Caki2 (cell line): ENCODE measurements at regions not wholly inside any gene's neighbourhood (a gene's known extent, or its start where the extent isn't known, plus 50 kb on each side); places are given as distances from the start of the nearest gene placed in this dataset.

ENCODE experiments used
- DNase-seq: peaks from one replicate; pipeline ENCODE4 v3.0.0-alpha.2; 2015; ENCODE audit warnings: low read depth
- in situ Hi-C: cut with HindIII; loops from 2 replicates; pipeline ENCODE4 v1.10.0; 2016; ENCODE audit warnings: low sequenced_read_pairs, low pct_unique_long_range_greater_than_20kb, mixed read lengths

DNA sequence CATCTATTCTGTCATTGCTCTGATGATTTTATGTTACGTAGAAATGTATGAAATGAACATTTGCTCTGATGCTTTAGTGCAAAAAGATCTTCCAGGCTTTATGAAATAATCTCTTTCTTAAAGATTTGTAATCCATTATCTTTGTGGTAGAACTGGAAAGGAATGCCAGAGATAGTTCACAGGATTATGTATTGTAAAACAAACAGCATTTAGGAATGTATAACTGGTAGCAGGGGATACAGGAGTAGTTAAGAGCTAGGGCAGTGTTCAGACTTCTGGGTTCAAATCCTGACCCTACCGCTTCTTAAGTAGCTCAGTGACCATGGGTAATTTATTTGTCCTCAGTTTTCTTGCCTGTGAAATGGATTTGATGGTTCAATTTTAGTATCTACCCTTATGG lies 429.8 kb upstream of the TPM1 start:
- DNase-seq, result no peak
- in situ Hi-C loops, result no loop called here

DNA sequence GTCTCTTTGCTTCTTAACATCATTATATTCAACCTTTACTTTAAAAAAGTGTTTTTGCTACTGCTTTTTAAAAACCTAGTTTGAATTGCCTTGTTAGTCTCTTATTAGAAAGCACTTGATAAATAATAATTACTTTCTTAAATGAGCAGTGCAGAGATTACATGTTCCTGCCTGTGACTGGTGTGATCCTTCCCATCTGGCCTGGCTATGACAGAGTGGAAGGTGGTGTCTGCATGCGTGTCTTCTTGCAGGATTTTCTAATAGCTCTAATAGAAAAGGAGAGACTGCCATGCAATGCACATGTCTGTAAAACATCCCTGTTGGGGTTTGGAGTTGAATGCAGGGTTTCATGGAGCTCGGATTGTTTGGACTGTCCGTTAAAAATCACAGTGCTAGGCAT lies 425.8 kb upstream of the TPM1 start:
- in situ Hi-C loops, result no loop called here
- DNase-seq, result no peak

DNA sequence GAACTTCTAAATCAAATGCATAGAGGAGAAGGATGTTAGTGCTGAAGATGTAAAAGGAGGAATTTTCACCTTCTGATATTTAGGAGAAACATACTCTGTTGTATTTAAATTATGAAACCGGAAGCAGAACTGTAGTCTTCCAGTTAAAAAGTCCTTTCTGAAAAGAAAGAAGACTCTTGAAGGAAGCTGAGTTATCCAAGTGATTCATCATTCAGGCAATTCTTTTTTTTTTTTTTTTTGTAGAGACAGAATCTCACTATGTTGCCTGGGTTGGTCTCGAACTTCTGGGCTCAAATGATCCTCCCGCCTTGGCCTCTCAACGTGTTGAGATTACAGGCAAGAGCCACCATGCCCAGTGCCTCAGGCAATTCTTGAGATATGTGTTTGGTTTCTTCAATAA lies 424.8 kb upstream of the TPM1 start:
- no peak for DNase-seq
- in situ Hi-C loops, result no loop called here

DNA sequence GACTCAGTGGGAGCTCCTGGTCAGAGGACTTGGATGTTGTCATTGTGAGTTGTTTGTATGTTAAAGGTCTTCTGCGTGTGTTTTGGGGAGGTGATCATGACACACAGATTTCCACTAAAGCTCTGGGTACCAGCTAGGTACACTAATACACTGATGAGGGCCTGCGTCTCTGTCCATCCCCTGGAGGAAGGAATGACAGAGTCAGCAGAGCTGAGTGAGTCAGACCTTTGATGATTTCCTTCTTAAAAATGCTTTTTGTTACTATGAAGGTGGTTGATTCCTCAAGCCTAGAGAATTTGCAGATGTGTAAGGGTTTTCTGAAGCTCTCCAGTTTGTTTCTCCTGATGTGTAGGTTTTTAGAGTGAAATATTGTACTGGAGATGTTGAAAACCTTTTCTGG lies 424.1 kb upstream of the TPM1 start:
- in situ Hi-C loops, result no loop called here
- peak; percentile 42 for DNase-seq

DNA sequence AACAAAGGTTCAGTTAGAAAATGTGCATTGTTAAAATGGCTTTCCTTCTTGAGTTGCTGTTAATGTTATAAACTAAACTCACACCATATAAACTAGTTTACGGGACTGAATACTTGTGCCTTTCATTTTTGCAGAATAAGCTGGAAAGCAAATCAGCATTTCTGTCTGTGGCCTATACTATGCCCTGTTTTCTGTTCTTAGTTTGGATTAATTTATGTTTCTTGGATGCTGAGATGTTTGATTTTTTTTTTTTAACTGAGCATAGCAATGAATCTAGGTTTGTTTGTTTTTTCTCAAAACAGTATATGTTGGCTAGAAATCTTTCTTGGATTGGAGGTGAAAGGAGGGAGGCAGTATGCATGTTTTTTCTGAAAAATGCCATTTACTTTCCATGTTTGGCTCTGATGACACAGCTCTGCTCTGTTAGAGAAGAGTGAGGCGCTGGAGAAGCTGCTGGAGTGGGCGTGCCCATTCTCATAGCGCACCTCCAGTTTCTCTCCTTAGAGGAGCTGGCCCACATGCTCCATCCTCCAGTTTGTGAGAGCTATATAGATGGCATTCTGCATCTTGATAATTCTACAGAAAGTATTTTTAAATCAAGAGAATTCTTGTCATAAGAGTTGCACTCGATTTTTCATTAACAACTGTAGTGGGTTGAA lies 423.6 kb upstream of the TPM1 start:
- in situ Hi-C loops, result no loop called here
- no peak for DNase-seq

DNA sequence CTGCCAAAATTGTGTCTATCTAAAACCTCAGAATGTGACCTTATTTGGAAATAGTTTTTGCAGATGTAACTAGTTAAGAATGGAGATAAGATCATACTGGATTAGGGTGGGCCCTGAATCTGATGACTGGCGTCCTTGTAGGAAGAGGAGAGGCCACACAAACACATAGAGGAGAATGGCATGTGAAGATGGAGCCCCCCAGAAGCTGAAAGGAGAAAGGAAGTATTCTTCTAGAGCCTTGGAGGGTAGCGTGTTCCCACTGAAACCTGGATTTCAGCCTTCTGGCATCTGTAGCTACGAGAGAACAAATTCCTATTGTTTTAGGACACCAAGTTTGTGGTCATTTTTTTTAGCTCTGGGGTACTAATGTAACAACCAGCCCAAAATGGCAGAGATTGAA lies 423.0 kb upstream of the TPM1 start:
- in situ Hi-C loops, result no loop called here
- DNase-seq, result no peak

DNA sequence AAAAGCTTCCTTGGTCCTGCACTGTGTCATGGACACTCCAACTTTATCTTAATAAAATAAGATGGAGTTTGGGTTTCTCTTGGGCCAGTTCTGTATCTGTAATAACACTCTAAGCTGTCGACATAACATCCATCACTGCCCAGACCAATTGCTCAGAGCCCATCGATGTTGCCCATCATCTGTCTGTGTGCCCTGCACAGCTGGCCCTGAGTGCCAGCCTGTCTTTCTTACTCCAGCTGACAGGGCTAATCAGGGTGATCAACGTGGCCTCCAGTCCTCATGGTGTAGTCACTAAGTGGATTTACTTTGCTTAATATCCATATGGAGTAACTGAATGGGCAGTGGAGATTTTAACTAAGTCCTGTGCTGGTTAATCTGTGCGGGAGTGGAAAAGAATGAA lies 419.8 kb upstream of the TPM1 start:
- in situ Hi-C loops, result no loop called here
- no peak for DNase-seq

DNA sequence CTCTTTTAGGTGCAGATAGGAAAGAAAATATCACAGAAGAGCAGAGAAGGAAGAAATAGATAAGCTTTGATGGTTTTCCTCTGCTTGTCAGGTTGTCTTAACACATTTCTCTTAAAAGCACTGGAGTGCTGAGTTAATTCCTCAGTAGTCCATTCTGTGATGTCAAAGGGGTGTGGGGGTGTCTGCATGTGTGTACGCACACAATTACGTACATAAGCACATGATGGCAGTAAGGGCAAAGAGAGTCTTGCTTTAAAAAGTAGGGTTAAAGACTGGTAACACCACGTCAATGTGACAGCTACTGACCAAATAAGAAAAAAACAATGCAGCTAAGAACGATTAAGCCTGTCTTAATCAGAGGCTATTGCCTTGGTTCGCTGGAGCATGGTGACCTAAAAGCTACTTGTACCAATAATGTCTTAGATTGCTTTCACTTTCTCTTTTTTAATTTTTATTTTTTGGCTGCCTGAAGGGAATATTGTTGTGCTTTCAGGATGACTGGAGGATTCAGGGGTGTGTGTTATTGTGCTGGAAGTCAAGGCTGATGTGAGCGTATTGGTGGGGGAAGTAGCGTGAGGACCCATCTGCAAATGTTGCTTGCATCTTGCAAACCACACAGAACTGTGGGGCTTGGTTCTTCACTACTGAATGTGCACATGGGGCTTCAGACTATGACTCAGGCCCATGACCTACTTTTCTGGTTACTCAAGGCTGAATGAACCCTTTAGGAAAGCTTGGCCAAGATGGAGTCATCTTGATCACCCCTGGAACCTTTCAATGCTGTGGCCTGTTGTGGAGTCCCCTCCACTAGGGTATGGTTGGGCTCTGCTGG lies 417.8 kb upstream of the TPM1 start:
- in situ Hi-C loops, result no loop called here
- peak; percentile 76 for DNase-seq

DNA sequence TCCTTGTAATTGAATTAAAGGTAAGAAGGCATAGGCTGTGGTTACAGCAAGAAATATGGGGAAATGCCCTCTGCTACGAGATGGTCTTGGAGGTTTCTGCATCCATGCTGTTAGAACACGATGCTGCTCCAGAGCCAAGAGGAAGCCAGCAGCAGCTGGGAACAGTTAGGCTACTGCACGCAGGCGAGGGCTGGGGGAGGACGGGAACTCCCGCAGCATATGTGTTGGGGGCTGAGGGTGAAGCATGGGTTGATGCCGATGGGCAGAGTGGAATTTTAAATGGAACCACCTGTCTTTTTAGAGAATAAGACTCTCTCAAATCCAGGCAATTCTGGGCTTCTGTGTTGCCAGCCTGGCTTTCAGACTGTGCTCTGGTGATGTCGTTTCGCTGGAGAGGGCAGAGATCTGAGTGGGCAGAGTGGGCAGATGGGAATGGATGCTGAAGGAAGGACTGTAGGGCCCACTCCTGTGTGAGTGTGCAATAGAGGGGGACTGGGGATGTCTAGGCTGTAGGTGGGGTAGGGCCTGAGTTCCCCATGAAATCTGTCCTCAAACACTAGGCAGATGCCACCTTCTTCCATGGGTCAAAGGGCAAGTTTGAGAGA lies 417.0 kb upstream of the TPM1 start:
- no peak for DNase-seq
- in situ Hi-C loops, result no loop called here

DNA sequence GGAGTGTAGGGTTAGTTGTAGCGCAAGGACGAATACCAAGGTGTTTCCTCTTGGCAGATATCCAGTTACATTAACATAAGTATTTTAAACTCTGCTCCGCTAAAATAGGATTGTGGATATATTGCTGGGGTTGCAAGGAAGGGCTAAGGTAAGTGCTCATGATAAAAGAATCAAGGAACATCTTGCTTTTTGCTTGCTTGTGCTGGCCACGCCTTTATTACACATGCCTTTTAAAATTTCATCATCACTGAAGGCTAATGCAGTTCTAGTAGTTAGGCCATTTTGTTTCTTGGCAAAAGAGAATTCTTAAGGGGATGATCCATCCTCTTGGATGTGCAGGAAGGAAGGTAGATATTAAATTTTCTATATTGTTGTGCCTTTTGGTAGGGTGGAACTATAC lies 415.6 kb upstream of the TPM1 start:
- DNase-seq, result peak; percentile 34
- in situ Hi-C loops, result no loop called here

DNA sequence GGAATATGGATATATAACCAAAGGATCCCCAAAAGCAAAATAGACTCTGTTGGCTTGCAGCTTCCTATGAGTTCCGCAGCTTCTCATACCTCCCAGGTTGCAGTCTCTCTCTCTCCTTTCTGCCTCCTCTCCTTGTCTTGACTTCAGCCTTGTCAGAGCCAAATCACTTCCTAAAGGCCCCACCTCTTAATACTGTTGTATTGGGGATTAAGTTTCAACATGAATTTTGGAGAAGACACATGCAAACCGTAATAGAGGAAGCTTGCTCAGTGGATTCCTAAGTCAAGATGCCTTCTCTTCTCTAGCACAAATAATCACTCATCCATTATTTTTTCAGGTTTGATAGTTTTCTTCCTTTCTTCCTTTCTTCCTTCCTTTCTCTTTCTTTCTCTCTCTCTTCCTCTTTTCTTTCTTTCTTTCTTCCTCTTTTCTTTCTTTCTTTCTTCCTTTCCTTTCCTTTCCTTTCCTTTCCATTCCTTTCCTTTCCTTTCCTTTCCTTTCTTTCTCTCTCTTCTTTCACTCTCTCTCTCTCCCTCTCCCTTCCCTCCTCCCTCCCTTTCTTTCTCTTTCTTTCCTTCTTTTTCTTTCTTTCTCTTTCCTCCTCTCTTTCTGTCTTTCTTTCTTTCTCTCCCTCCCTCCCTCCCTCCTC lies 411.3 kb upstream of the TPM1 start:
- in situ Hi-C loops, result no loop called here
- DNase-seq, result no peak

DNA sequence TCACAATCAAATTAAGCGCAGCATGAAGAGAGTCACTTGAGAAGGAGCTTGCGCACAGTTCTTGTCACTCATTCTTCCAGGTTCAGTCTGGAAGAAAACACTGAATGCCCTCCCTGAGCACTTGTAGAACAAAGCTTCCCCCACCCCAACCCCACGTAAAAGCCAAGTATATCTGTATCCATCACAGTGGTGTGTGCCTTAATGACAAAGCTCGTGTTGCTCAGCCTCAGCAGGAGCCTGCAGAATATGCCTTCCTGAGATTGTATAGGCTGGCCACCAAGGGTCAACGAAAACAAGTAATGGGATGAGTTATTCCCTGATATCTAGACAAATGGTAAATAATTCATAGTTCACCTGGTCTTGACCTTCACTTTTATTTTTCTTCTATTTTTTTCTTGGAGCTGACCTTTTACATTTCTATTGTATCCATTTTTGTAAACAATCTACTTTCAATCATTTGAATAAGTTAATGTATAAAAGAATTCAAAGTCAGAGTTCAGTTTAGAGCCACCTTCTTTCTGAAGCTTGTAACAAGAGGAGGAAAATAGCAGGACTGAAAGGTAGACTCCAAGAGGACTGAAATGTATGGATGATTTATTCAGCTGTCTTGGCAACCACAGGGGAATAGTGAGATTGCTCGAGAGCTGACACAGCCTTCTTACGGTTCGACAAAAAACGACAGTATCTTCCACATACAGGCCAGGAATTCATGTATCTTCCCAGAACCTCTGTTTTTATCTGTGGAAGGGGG lies 405.5 kb upstream of the TPM1 start:
- peak; percentile 93 for DNase-seq
- in situ Hi-C loops, result no loop called here

DNA sequence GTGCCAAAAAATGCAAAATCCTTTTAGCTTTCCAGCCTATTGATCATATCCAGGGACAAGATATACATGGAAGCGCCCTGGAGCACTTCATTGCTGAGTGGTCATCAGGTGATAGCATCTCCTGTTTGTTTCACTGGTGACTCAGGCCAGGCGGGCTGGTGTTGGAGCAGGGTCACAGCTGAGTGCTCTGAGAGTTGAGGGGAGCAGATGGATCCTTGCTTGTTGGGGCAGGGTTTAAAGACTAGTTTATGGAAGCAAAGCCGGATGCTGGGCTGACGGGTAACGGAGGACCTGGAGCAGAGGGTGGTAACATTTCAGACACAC lies 405.0 kb upstream of the TPM1 start:
- in situ Hi-C loops, result no loop called here
- DNase-seq, result peak; percentile 90

DNA sequence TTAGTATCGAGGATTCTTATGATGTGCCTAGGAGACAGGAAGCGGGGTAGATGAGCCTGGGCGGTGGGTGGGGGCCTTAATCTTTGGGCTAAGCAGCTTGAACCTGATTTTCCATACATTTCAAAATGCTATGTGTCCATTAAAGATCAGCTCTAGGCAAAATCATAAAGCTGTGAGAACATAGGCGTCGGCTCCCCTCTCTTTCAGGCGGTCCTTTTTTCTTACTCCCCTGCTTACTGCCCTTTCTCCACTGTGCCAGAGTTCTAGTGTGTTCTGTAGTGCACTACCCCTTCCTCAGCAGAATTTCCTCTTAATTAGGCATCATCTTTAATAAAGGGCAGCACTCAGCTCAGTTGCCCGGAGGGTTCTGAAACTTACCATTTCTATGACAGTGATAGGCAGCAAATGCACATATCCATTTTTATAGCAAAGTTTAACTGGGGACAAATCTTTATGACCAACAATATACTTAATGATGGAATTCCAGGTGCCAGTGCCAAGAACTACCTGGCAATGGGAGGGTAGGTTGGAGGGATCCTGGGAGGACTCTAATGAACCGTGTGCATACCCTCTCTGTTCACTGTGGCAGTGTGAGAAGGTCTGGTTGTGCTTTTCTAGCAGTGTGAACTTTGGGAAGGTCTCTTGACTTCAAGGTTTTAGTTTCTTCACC lies 404.5 kb upstream of the TPM1 start:
- in situ Hi-C loops, result no loop called here
- DNase-seq, result no peak

DNA sequence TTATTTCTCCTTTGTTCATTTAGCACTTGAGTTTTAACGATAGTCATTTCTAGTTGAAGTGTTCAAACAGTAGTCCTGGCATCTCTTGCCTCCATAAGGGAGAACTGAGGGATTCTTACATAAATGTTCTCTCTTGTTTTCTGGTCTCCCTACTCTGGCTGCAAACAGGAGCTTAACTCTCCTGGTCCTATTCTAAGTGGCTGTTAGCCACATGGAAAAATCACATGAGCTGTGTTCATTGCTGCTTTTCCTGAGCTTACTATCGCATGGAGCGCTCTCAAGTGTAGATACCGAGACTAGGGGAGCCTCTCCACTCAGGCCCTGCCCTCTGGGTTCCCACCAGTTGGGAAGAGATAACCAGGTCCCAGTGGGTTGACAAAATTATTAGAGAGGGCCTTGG lies 403.1 kb upstream of the TPM1 start:
- in situ Hi-C loops, result no loop called here
- no peak for DNase-seq

DNA sequence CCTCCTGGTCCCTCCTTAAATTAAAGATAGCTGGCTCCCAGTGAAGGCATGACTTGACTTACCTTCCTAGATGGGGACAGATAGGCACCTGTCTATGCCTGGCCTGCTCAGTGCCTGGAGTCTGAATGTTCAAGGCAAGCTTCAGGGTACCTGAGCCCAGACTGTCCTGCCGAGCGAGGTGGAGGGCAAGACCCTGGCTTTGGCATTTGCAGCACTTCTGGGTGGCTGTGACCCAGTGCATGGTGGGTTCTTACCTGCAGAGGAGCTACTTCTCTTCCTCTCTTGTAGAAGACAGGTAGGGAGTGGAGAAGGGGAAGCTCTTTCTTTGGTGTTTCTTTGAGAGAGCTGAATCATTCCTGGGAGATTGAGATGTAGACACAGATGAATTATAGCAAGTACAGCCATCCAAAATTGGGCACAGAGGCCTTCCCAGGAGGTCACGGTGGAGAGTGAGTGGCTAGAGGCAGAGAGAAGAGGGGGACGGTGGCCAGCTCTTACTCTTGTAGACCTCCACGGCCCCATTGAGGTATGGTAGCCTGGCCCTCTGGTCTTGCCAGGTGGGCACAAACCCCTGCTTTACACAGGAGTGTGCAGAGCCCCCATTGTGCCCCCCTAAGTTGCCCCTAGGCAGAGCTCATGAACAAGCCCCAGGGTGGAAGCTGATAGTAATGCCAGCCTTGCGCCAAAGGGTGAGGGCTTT lies 402.5 kb upstream of the TPM1 start:
- no peak for DNase-seq
- in situ Hi-C loops, result no loop called here

DNA sequence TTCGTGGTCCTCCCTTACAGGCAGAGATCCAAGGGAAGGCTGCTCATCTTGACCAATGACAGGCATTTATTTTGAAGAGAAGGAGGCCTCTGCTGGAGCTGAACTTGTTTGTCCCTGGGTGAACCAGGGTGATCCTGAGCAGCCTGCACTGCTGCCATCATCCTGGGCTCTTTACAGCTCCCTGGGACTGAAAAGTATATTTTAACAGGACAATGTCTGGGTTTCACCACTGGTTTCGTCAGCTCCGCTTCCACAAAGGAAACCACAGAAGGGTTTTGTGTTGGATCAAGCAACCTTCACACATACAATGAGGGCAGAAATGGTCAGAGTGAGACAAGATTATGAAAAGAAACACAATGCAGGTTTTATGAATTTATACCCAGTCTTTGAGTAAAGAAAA lies 400.7 kb upstream of the TPM1 start:
- no peak for DNase-seq
- in situ Hi-C loops, result no loop called here

DNA sequence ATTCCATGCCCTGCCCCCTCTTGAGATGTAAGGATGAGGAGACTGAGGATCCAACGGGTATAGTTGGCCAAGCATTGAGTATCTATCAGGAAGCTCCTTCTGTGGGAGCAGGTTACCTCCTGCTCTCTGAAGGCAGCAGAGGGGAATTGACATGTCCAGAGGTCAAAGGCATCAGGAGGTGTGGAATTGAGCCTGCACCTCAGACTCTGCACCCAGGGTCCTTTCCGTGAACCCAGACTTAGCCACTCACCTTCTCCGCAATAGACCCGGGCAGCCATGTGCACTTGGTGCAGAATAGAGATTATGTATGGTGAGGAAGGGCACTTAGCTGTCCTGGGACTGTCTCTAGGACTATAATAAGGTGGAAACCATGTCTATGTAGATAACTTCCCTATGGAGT lies 399.0 kb upstream of the TPM1 start:
- in situ Hi-C loops, result no loop called here
- DNase-seq, result no peak
